GM23338 (cell line): ENCODE measurements at regions not wholly inside any gene's neighbourhood (a gene's known extent, or its start where the extent isn't known, plus 50 kb on each side); places are given as distances from the start of the nearest gene placed in this dataset.

ENCODE experiments used
- JUNB ChIP-seq: IDR thresholded peaks from one replicate; pipeline ENCODE4 v1.6.1; 2016; ENCODE audit warnings: antibody characterized with exemption; ENCODE audit not compliant: unreplicated experiment
- NANOG ChIP-seq: IDR thresholded peaks from 2 replicates; pipeline ENCODE4 v1.6.1; 2016; ENCODE audit warnings: antibody characterized with exemption, borderline replicate concordance
- REST ChIP-seq: IDR thresholded peaks from one replicate; pipeline ENCODE4 v1.6.1; 2018; ENCODE audit warnings: antibody characterized with exemption; ENCODE audit not compliant: unreplicated experiment
- TF ChIP-seq, protein P1 (sequence below): fragments of 250-450 bp; sonication (Bioruptor Pico); IDR thresholded peaks from 2 replicates; pipeline ENCODE4 v1.5.0; 2020; ENCODE audit warnings: mild to moderate bottlenecking, moderate library complexity
- TF ChIP-seq, protein P2 (sequence below), 2 experiments: fragments of 200-600 bp in 1 of 2; sonication (generic) in 1 of 2; conservative IDR thresholded peaks; 2 replicates each; pipeline versions ENCODE4 v1.5.1 to v1.6.1; 2016 to 2017; ENCODE audit warnings: antibody characterized with exemption in 2 of 2, low read depth in 2 of 2, mild to moderate bottlenecking in 2 of 2, moderate library complexity in 1 of 2

GRCh38 chr10:78338717-78339116 lies 305.1 kb downstream of the RPS24 start (continued):
- TF ChIP-seq, protein P1, sequence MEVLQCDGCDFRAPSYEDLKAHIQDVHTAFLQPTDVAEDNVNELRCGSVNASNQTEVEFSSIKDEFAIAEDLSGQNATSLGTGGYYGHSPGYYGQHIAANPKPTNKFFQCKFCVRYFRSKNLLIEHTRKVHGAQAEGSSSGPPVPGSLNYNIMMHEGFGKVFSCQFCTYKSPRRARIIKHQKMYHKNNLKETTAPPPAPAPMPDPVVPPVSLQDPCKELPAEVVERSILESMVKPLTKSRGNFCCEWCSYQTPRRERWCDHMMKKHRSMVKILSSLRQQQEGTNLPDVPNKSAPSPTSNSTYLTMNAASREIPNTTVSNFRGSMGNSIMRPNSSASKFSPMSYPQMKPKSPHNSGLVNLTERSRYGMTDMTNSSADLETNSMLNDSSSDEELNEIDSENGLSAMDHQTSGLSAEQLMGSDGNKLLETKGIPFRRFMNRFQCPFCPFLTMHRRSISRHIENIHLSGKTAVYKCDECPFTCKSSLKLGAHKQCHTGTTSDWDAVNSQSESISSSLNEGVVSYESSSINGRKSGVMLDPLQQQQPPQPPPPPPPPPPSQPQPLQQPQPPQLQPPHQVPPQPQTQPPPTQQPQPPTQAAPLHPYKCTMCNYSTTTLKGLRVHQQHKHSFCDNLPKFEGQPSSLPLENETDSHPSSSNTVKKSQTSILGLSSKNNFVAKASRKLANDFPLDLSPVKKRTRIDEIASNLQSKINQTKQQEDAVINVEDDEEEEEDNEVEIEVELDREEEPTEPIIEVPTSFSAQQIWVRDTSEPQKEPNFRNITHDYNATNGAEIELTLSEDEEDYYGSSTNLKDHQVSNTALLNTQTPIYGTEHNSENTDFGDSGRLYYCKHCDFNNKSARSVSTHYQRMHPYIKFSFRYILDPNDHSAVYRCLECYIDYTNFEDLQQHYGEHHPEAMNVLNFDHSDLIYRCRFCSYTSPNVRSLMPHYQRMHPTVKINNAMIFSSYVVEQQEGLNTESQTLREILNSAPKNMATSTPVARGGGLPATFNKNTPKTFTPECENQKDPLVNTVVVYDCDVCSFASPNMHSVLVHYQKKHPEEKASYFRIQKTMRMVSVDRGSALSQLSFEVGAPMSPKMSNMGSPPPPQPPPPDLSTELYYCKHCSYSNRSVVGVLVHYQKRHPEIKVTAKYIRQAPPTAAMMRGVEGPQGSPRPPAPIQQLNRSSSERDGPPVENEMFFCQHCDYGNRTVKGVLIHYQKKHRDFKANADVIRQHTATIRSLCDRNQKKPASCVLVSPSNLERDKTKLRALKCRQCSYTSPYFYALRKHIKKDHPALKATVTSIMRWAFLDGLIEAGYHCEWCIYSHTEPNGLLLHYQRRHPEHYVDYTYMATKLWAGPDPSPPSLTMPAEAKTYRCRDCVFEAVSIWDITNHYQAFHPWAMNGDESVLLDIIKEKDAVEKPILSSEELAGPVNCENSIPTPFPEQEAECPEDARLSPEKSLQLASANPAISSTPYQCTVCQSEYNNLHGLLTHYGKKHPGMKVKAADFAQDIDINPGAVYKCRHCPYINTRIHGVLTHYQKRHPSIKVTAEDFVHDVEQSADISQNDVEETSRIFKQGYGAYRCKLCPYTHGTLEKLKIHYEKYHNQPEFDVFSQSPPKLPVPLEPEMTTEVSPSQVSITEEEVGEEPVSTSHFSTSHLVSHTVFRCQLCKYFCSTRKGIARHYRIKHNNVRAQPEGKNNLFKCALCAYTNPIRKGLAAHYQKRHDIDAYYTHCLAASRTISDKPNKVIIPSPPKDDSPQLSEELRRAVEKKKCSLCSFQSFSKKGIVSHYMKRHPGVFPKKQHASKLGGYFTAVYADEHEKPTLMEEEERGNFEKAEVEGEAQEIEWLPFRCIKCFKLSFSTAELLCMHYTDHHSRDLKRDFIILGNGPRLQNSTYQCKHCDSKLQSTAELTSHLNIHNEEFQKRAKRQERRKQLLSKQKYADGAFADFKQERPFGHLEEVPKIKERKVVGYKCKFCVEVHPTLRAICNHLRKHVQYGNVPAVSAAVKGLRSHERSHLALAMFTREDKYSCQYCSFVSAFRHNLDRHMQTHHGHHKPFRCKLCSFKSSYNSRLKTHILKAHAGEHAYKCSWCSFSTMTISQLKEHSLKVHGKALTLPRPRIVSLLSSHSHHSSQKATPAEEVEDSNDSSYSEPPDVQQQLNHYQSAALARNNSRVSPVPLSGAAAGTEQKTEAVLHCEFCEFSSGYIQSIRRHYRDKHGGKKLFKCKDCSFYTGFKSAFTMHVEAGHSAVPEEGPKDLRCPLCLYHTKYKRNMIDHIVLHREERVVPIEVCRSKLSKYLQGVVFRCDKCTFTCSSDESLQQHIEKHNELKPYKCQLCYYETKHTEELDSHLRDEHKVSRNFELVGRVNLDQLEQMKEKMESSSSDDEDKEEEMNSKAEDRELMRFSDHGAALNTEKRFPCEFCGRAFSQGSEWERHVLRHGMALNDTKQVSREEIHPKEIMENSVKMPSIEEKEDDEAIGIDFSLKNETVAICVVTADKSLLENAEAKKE: no peak
- TF ChIP-seq, protein P2, sequence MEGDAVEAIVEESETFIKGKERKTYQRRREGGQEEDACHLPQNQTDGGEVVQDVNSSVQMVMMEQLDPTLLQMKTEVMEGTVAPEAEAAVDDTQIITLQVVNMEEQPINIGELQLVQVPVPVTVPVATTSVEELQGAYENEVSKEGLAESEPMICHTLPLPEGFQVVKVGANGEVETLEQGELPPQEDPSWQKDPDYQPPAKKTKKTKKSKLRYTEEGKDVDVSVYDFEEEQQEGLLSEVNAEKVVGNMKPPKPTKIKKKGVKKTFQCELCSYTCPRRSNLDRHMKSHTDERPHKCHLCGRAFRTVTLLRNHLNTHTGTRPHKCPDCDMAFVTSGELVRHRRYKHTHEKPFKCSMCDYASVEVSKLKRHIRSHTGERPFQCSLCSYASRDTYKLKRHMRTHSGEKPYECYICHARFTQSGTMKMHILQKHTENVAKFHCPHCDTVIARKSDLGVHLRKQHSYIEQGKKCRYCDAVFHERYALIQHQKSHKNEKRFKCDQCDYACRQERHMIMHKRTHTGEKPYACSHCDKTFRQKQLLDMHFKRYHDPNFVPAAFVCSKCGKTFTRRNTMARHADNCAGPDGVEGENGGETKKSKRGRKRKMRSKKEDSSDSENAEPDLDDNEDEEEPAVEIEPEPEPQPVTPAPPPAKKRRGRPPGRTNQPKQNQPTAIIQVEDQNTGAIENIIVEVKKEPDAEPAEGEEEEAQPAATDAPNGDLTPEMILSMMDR (conservative IDR thresholded peaks at IDR 0.05; ENCODE audit: low read depth in 2 of 2): no peak
- TF ChIP-seq REST (no peak), JUNB (no peak), NANOG (no peak)
